Endothelial cell of umbilical vein (primary cell): ENCODE measurements at regions not wholly inside any gene's neighbourhood (a gene's known extent, or its start where the extent isn't known, plus 50 kb on each side); places are given as distances from the start of the nearest gene placed in this dataset.

Experiments used
- BruUV-seq: library from RNA; stranded (reverse); fragments of 400-500 nt; replicated peaks from 2 replicates; lab custom pipeline; 2021; lab: Mats Ljungman, UMichigan
- CTCF ChIA-PET: fragments of 300-600, 350-600 bp; sonication (Branson Sonifier 250); formaldehyde crosslinking; loops from one replicate; lab custom pipeline; 2021; ENCODE audit warnings: antibody characterized with exemption, inconsistent platforms; lab: Charles Lee
- POLR2A ChIA-PET: fragments of 300-600, 350-600 bp; sonication (Branson Sonifier 250); formaldehyde crosslinking; loops from one replicate; lab custom pipeline; 2021; ENCODE audit warnings: antibody characterized with exemption, inconsistent platforms; lab: Charles Lee
- DNase-seq: peaks from one replicate; pipeline ENCODE4 v3.0.0-alpha.2; 2011; ENCODE audit warnings: low read depth, low spot score
- FAIRE-seq: peaks from 2 replicates; lab custom pipeline; 2011; peaks lifted over from hg19 to GRCh38; lab: Jason Lieb, UNC
- H2AFZ ChIP-seq: 2 replicates; pipeline ENCODE4 v1.6.0; 2012; ENCODE audit warnings: low read depth, low read length, control low read depth, inconsistent platforms
- H3K27ac ChIP-seq: 2 replicates; pipeline ENCODE4 v1.5.1; 2011; ENCODE audit warnings: low read depth, mild to moderate bottlenecking, control low read depth, low read length, moderate library complexity; ENCODE audit not compliant: insufficient read depth
- H3K27me3 ChIP-seq, 2 experiments: 2 replicates each; pipeline versions ENCODE4 v1.6.0 to v1.6.1; 2011; ENCODE audit warnings: low read length in 2 of 2, mixed read lengths in 1 of 2; ENCODE audit not compliant: control insufficient read depth in 2 of 2, insufficient read depth in 2 of 2
- H3K36me3 ChIP-seq, 2 experiments: 2 replicates in 1 of 2; 3 replicates in 1 of 2; pipeline ENCODE4 v1.5.1; 2011; ENCODE audit warnings: low read length in 2 of 2, mild to moderate bottlenecking in 1 of 2, moderate library complexity in 1 of 2; ENCODE audit not compliant: control insufficient read depth in 2 of 2, insufficient read depth in 2 of 2; ENCODE audit errors: extremely low read depth in 1 of 2
- H3K4me1 ChIP-seq: 3 replicates; pipeline ENCODE4 v1.5.1; 2011; ENCODE audit warnings: mild to moderate bottlenecking, low read length; ENCODE audit not compliant: control insufficient read depth, insufficient read depth; ENCODE audit errors: extremely low read depth
- H3K4me2 ChIP-seq: 2 replicates; pipeline ENCODE4 v1.6.1; 2011; ENCODE audit warnings: low read length, control low read depth, mixed read lengths; ENCODE audit not compliant: insufficient read depth
- H3K4me3 ChIP-seq, 3 experiments: fragments of 200-600 bp in 1 of 3; sonication (generic), shearing (Covaris generic) in 1 of 3; replicated peaks in 1 of 3; 2 replicates each; pipeline ENCODE4 v1.5.1; 2011 to 2016; ENCODE audit warnings: control low read depth in 3 of 3, low read length in 3 of 3, mild to moderate bottlenecking in 2 of 3, inconsistent platforms in 1 of 3, low read depth in 1 of 3, moderate library complexity in 1 of 3; ENCODE audit not compliant: insufficient read depth in 1 of 3
- H3K79me2 ChIP-seq: 2 replicates; pipeline ENCODE4 v1.6.0; 2012; ENCODE audit warnings: low read length, inconsistent platforms; ENCODE audit not compliant: control insufficient read depth, insufficient read depth
- H3K9ac ChIP-seq: replicated peaks from 2 replicates; pipeline ENCODE3; 2011; ENCODE audit warnings: low read length, control low read depth; ENCODE audit not compliant: insufficient read depth; ENCODE audit errors: extremely low read depth
- H3K9me1 ChIP-seq: replicated peaks from 3 replicates; pipeline ENCODE4 v1.6.0; 2011; ENCODE audit warnings: mild to moderate bottlenecking, low read length; ENCODE audit not compliant: control insufficient read depth, insufficient read depth; ENCODE audit errors: extremely low read depth
- H3K9me3 ChIP-seq: replicated peaks from 2 replicates; pipeline ENCODE4 v1.5.1; 2012; ENCODE audit warnings: low read length, inconsistent platforms; ENCODE audit not compliant: control insufficient read depth, insufficient read depth
- H4K20me1 ChIP-seq: replicated peaks from 2 replicates; pipeline ENCODE3; 2011; ENCODE audit warnings: mild to moderate bottlenecking, low read length; ENCODE audit not compliant: control insufficient read depth, insufficient read depth; ENCODE audit errors: extremely low read depth
- CTCF ChIP-seq, 2 donors: IDR thresholded peaks; 1 replicate in 1 of 2; 2 replicates in 1 of 2; pipeline ENCODE4 v1.5.1; 2011; ENCODE audit warnings: low read length in 2 of 2, mild to moderate bottlenecking in 2 of 2, moderate library complexity in 2 of 2, control low read depth in 1 of 2, inconsistent platforms in 1 of 2, low read depth in 1 of 2; ENCODE audit not compliant: insufficient read depth in 1 of 2; ENCODE audit errors: extremely low read depth in 1 of 2
- EZH2 ChIP-seq: IDR thresholded peaks from 2 replicates; pipeline ENCODE4 v1.6.1; 2012; ENCODE audit warnings: borderline replicate concordance, low read depth, mild to moderate bottlenecking, moderate library complexity, low read length, inconsistent platforms; ENCODE audit not compliant: severe bottlenecking
- FOS ChIP-seq: IDR thresholded peaks from 2 replicates; pipeline ENCODE4 v1.6.1; 2011; ENCODE audit warnings: mild to moderate bottlenecking, low read length, moderate library complexity, borderline replicate concordance; ENCODE audit not compliant: insufficient read depth
- GATA2 ChIP-seq: IDR thresholded peaks from 2 replicates; pipeline ENCODE4 v1.7.0; 2011; ENCODE audit warnings: low read depth, mild to moderate bottlenecking, moderate library complexity, mixed read lengths, low read length; ENCODE audit not compliant: insufficient read length, insufficient read depth
- JUN ChIP-seq: IDR thresholded peaks from 2 replicates; pipeline ENCODE4 v1.6.1; 2011; ENCODE audit warnings: borderline replicate concordance, low read depth; ENCODE audit not compliant: insufficient read length, insufficient read depth
- MAX ChIP-seq: IDR thresholded peaks from 2 replicates; pipeline ENCODE4 v1.6.1; 2011; ENCODE audit not compliant: insufficient read depth, insufficient read length
- MYC ChIP-seq: IDR thresholded peaks from one replicate; pipeline ENCODE4 v1.6.1; 2011; ENCODE audit warnings: mild to moderate bottlenecking, low read depth, low read length
- POLR2A ChIP-seq: IDR thresholded peaks from 2 replicates; pipeline ENCODE4 v1.6.1; 2012; ENCODE audit warnings: low read depth, mild to moderate bottlenecking, control low read depth, low read length
- POLR2AphosphoS5 ChIP-seq: IDR thresholded peaks from 2 replicates; pipeline ENCODE4 v1.6.1; 2012; ENCODE audit warnings: low read depth, mild to moderate bottlenecking, control low read depth, low read length, moderate library complexity; ENCODE audit not compliant: insufficient read depth
- dilution Hi-C: fragments of 300-500 bp; cut with MboI; formaldehyde crosslinking; loops from one replicate; pipeline ENCODE4 v1.15.0; 2019; ENCODE audit warnings: low sequenced_read_pairs; ENCODE audit not compliant: extremely low pct_ligation_motif_present
- intact Hi-C: fragments of 100-400 bp; cut with micrococcal nuclease; formaldehyde crosslinking; loops from one replicate; pipeline ENCODE4 v1.10.0; 2022

- dilution Hi-C loops (no loop called here), intact Hi-C loops (no loop called here)
- H3K9me3 ChIP-seq, result no peaks in the 10 kb centered on the region
- H3K36me3 ChIP-seq, result no peaks in the 10 kb centered on the region
- FAIRE-seq (no peak), DNase-seq (no peak)
- H3K4me1 ChIP-seq, result no peaks in the 10 kb centered on the region
- H3K9ac ChIP-seq, result no peak overlapping the region
- POLR2A ChIA-PET, result no interaction called here
- no peaks in the 10 kb centered on the region for H3K9me1 ChIP-seq
- no TSS peak for BruUV-seq
- TF ChIP-seq POLR2A (no peak), JUN (no peak), POLR2AphosphoS5 (no peak), MAX (no peak), CTCF (IDR thresholded peaks at IDR 0.05; ENCODE audit: extremely low read depth in 1 of 2, insufficient read depth in 1 of 2, low read depth in 1 of 2, low read length in 2 of 2) (no peak), FOS (no peak), GATA2 (no peak), MYC (no peak), EZH2 (no peak)
- H2AFZ ChIP-seq, result no peak overlapping the region
- CTCF ChIA-PET, result no interaction called here
- H3K79me2 ChIP-seq, result no peaks in the 10 kb centered on the region
- H3K27ac ChIP-seq, result no peak overlapping the region
- no peaks in the 10 kb centered on the region for H4K20me1 ChIP-seq
- H3K27me3 ChIP-seq, result no peaks in the 10 kb centered on the region
- no peak overlapping the region for H3K4me3 ChIP-seq
- H3K4me2 ChIP-seq, result no peak overlapping the region
These were observed 374.1 kb downstream of the BCKDHB start for GRCh38 chr6:80480421-80481157.
